Skin epidermis (tissue), 12 donors: ENCODE measurements at regions not wholly inside any gene's neighbourhood (a gene's known extent, or its start where the extent isn't known, plus 50 kb on each side); places are given as distances from the start of the nearest gene placed in this dataset.

Source experiments
- H3K27ac ChIP-seq, 21 experiments: fragments of 200-600 bp; sonication (generic) in 11 of 21; one replicate each; pipeline ENCODE4 v1.5.0; 2020; ENCODE audit warnings: mild to moderate bottlenecking in 3 of 21, inconsistent platforms in 2 of 21, moderate library complexity in 2 of 21
- H3K4me3 ChIP-seq, 7 experiments: fragments of 200-600 bp; sonication (generic) in 2 of 7; one replicate each; pipeline ENCODE4 v1.5.0; 2020; ENCODE audit warnings: inconsistent platforms in 2 of 7, mild to moderate bottlenecking in 2 of 7, moderate library complexity in 1 of 7

DNA sequence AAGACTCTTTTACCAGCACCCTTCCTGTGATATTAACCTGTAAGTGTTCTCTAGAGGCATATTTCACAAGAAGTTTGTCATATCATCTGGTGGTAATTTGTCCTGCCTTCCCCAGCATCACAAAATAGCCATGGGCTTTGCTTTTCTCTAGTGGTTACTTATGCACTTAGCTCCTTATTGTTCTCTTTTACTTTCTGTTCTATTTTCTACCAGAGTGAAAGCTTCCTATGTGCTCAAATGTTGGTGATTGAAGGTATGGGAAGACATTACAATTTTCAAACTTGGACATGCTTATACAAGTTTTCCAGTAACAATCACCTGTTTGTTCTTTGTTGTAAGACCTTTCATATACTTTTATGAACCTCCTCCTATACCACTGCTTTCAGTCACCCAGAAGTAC lies 87.0 kb upstream of the KCNH7 start:
- H3K27ac ChIP-seq: no peak overlapping the region
- no peak overlapping the region for H3K4me3 ChIP-seq

DNA sequence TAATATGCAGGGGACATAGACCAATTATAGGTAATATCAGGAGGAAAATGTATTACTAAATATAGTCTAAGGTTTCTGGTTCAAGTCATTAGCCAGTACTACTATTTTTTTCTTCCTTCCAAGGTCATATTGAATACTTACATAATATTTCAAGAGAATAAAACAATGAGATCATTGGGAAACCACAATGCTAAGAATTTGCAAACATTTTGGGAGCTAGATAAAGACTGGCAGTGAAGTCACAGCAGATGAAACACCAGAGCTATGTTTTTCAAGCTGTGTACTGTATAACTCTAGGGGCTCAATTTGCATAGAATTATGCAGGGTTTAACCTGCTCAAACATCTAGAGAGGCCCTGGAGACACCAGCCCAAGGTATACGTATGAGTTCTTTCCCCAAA lies 80.5 kb upstream of the KCNH7 start:
- no peak overlapping the region for H3K27ac ChIP-seq
- H3K4me3 ChIP-seq: no peak overlapping the region

DNA sequence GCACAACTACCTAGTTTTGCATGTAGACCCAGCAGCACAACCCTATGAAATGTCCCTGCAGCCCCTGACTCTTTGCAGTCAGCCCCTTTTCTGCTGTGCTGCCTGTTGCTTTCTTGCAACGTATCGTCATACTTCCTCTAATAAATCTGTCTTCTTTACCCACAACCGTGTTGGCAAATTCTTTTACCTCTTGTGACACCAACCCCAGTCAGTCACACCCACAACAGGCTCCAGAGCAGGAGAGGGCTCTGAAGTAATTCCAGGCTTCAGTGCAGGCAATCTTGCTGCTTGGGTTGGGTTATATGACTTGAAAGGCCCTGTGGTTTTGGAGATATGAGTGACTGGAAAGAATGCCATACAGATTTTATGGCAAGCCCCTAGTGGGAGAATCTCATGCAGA lies 79.1 kb upstream of the KCNH7 start:
- Histone ChIP-seq H3K27ac (no peak overlapping the region), H3K4me3 (no peak overlapping the region)

- no peak overlapping the region for H3K4me3 ChIP-seq
Observed at GRCh38 chr2:162916286-162916801, 77.8 kb upstream of the KCNH7 start.

GRCh38 chr2:162915858-162916257 lies 77.3 kb upstream of the KCNH7 start:
- no peak overlapping the region for H3K27ac ChIP-seq
- no peak overlapping the region for H3K4me3 ChIP-seq

More at GRCh38 chr2:162916286-162916801, 77.8 kb upstream of the KCNH7 start:
- no peak overlapping the region for H3K27ac ChIP-seq

DNA sequence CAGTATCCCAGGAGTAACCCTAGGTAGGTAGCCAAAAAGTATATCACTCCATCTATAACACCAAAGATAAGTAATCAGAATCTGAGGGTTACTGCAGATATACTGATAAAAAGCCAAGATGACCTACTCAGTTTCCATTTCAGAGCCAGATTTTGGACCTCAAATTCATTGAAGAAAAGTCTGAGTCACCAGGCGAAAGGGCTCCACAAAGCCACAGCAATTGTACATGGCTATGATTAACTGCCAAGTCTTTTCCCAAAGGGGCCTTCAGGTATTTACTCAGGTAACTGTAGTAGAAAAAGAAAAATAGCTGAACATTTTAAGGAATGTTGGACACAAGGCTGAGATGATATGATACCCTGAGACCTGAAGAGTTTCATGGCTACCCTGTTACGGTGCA lies 75.6 kb upstream of the KCNH7 start:
- no peak overlapping the region for H3K27ac ChIP-seq
- H3K4me3 ChIP-seq: no peak overlapping the region

DNA sequence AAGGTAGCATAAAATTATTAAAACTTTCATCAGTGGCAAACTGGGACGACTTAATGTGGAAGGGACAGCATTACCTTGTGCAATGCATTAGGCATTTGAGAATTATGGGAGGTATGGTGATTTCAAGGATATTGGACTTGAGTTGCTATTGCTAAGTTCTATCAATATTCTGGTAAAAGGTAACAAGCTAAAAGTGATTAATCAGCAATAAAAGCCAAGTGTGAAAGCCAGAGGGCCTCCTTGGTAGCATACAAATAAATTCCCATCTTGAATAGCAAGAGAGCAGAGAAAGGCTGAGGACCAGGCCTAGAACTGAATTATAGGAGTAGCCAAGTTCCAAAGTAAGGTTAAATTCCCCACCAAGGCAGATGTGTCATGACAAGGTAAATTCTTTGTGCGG lies 74.2 kb upstream of the KCNH7 start:
- Histone ChIP-seq H3K27ac (no peak overlapping the region), H3K4me3 (no peak overlapping the region)

DNA sequence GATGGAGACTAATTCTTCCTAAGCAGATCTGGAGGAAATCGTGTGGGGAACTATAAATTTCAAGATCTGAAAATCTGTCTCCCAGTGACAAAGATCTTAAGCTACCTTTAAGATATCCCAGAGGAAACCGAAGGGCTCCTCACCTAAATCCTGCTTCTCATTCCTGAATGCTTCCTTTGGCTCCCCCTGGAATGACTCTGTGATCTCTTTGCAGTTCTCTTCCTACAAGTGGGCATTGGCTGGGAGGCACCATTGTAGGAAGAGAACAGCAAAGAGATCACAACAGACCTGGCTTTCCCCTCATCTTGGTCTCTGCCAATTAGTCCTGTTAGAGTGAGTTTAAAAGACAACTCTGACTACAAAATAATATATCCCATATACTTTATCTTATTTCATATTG lies 70.0 kb upstream of the KCNH7 start:
- no peak overlapping the region for H3K27ac ChIP-seq
- H3K4me3 ChIP-seq: no peak overlapping the region

- no peak overlapping the region for H3K27ac ChIP-seq
- H3K4me3 ChIP-seq: no peak overlapping the region
Observed at GRCh38 chr2:162890690-162891311, 52.2 kb upstream of the KCNH7 start.

GRCh38 chr2:162888652-162889051 lies 50.1 kb upstream of the KCNH7 start:
- no peak overlapping the region for H3K27ac ChIP-seq
- H3K4me3 ChIP-seq: no peak overlapping the region
